ENCODE measurements at regions not wholly inside any gene's neighbourhood (a gene's known extent, or its start where the extent isn't known, plus 50 kb on each side); places are given as distances from the start of the nearest gene placed in this dataset.

DNA sequence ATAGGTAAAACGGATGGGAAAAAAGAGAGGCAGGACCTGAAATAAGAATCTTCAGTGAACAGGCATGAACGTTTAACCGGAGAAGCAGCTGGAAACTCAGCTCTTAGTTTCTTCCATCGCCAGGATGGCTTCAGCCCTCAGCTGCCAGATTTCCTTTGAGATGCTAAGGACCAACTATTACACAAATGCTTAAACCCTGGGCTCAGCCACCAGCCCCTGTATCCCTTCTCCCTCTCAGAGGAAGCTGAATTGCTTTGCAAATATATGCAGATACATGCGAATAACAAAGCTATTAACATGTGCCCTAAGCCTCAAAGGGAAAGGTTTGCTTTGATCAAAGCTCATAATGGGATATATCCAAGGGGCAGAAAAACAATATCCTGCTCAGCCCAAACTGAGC, 515.1 kb downstream of the OMA1 start:
- H3K4me3 Mint-ChIP-seq: no peak overlapping the region
- H3K9me3 Mint-ChIP-seq: no peaks in the 10 kb centered on the region
- no peak overlapping the region for H3K27ac Mint-ChIP-seq
- peaks cover 20% of the 10 kb centered on the region for H3K27me3 Mint-ChIP-seq (ENCODE audit: low read depth)
- no peaks in the 10 kb centered on the region for H3K36me3 Mint-ChIP-seq (ENCODE audit: low read depth)
- TF ChIP-seq, protein P1, sequence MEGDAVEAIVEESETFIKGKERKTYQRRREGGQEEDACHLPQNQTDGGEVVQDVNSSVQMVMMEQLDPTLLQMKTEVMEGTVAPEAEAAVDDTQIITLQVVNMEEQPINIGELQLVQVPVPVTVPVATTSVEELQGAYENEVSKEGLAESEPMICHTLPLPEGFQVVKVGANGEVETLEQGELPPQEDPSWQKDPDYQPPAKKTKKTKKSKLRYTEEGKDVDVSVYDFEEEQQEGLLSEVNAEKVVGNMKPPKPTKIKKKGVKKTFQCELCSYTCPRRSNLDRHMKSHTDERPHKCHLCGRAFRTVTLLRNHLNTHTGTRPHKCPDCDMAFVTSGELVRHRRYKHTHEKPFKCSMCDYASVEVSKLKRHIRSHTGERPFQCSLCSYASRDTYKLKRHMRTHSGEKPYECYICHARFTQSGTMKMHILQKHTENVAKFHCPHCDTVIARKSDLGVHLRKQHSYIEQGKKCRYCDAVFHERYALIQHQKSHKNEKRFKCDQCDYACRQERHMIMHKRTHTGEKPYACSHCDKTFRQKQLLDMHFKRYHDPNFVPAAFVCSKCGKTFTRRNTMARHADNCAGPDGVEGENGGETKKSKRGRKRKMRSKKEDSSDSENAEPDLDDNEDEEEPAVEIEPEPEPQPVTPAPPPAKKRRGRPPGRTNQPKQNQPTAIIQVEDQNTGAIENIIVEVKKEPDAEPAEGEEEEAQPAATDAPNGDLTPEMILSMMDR (IDR thresholded peaks at IDR 0.05; ENCODE audit: unreplicated experiment in 3 of 3): no peak
- no peaks in the 10 kb centered on the region for H3K4me1 Mint-ChIP-seq

DNA sequence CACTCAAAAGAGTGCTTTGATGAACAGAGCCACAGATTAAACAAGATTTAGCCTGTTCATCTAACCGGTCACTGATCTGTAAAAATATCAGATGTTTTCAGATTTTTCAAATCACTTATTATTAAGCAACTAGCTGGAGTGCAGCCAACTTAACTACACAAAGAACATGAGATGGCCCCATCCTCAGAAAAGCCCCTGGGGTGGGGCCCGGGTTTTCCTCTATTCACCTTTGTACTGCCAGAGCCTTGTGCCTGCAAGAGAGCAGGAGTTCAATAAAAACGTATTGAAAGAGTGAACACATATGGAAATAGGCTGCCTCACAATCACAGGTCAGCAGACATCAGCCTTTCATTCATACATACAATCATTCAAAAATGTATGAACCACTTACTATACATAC, 516.1 kb downstream of the OMA1 start:
- TF ChIP-seq, protein P1 (IDR thresholded peaks at IDR 0.05; ENCODE audit: unreplicated experiment in 3 of 3): no peak
- Mint-ChIP-seq H3K36me3 (ENCODE audit: low read depth) (no peaks in the 10 kb centered on the region), H3K27ac (no peak overlapping the region), H3K27me3 (ENCODE audit: low read depth) (peaks cover 17% of the 10 kb centered on the region), H3K9me3 (no peaks in the 10 kb centered on the region), H3K4me3 (no peak overlapping the region), H3K4me1 (no peaks in the 10 kb centered on the region)

DNA sequence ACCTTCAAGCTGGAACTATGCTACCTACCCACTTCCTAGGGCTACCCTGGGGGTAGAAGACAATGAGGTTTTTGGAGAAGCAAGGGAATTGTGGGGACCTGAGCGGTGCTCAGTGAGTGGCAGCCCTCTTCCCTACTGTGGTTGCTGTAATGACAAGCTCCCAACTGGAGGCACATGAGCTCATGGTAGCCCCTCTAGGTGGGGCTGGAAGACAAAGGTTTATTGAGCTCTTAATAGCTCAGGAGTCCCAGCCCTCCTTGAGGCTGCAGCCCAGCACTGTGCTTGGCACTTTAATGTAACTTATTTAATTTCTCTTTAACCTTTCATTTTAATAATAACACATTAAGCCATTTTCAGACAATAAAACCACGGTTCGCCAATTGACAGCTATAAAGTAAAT, 528.9 kb downstream of the OMA1 start:
- no peaks in the 10 kb centered on the region for H3K27me3 Mint-ChIP-seq (ENCODE audit: low read depth)
- no peaks in the 10 kb centered on the region for H3K9me3 Mint-ChIP-seq
- no peak overlapping the region for H3K4me3 Mint-ChIP-seq
- no peaks in the 10 kb centered on the region for H3K36me3 Mint-ChIP-seq (ENCODE audit: low read depth)
- TF ChIP-seq, protein P1 (IDR thresholded peaks at IDR 0.05; ENCODE audit: unreplicated experiment in 3 of 3): no peak
- no peak overlapping the region for H3K27ac Mint-ChIP-seq
- H3K4me1 Mint-ChIP-seq: no peaks in the 10 kb centered on the region

DNA sequence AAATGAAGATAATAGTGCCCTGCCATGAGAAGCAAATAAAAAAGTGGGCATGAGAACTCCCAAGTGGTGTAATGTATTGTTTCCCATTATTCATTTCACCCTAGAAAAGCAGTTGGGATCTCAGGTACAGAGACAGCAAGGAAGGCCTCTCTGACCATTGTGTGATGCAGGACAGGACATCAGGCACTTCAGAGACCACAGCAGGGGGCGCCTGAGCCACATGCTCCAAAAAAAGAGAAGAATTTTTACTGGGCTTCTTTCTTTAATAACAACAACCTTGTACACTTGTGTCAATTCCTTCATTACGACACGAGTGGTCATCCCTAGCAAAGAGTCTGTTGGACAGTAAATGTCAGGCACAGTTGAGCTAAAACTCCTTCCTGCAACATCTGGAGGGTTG, 533.3 kb downstream of the OMA1 start:
- no peaks in the 10 kb centered on the region for H3K36me3 Mint-ChIP-seq (ENCODE audit: low read depth)
- no peak overlapping the region for H3K4me3 Mint-ChIP-seq
- TF ChIP-seq, protein P1 (IDR thresholded peaks at IDR 0.05; ENCODE audit: unreplicated experiment in 3 of 3): no peak
- H3K4me1 Mint-ChIP-seq: no peaks in the 10 kb centered on the region
- no peaks in the 10 kb centered on the region for H3K27me3 Mint-ChIP-seq (ENCODE audit: low read depth)
- no peak overlapping the region for H3K27ac Mint-ChIP-seq
- no peaks in the 10 kb centered on the region for H3K9me3 Mint-ChIP-seq

DNA sequence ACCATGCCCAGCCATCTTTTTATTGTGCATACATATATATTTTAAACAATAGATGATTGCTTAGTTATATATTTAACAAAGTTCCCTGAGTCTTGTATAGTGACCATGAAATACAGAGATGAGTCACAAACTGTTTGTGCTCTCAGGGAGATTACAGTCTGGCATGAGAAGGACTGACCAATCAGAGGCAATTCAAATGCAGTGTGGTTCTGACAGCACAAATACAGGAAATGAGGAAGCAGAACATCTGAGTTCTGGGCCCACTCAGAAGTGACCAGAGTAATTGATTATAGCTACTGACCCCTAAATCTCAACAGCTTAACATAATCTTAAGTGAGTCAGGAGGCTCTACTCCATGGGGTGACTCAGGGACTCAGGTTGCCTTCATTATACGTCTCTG, 534.5 kb downstream of the OMA1 start:
- Mint-ChIP-seq H3K36me3 (ENCODE audit: low read depth) (no peaks in the 10 kb centered on the region), H3K4me1 (no peaks in the 10 kb centered on the region), H3K27me3 (ENCODE audit: low read depth) (no peaks in the 10 kb centered on the region), H3K4me3 (no peak overlapping the region), H3K9me3 (no peaks in the 10 kb centered on the region), H3K27ac (no peak overlapping the region)
- TF ChIP-seq, protein P1 (IDR thresholded peaks at IDR 0.05; ENCODE audit: unreplicated experiment in 3 of 3): no peak

- H3K9me3 Mint-ChIP-seq: no peaks in the 10 kb centered on the region
- TF ChIP-seq, protein P1 (IDR thresholded peaks at IDR 0.05; ENCODE audit: unreplicated experiment in 3 of 3): no peak
- no peak overlapping the region for H3K4me3 Mint-ChIP-seq
- H3K27me3 Mint-ChIP-seq (ENCODE audit: low read depth): peaks cover 10% of the 10 kb centered on the region
- H3K36me3 Mint-ChIP-seq (ENCODE audit: low read depth): no peaks in the 10 kb centered on the region
- no peak overlapping the region for H3K27ac Mint-ChIP-seq
- H3K4me1 Mint-ChIP-seq: peaks cover 5% of the 10 kb centered on the region
These were observed 540.0 kb downstream of the OMA1 start for GRCh38 chr1:58006421-58007046.

Measured in nephron (organoid).